Activated B cell treated with CpG ODN at 0.5 μM for 24 hours (primary cell): ENCODE measurements at regions not wholly inside any gene's neighbourhood (a gene's known extent, or its start where the extent isn't known, plus 50 kb on each side); places are given as distances from the start of the nearest gene placed in this dataset.

Experiments
- ATAC-seq: fragments of 200-7000 bp; cut with Tn5 transposase; one replicate; pipeline ENCODE4 v1.10.0; 2021; ENCODE audit warnings: low read depth, mild to moderate bottlenecking, moderate library complexity
- CTCF ChIA-PET: fragments of 350-600 bp; sonication (Branson Sonifier 250); formaldehyde crosslinking; loops from one replicate; lab custom pipeline; 2021; ENCODE audit warnings: antibody characterized with exemption; lab: Charles Lee
- POLR2A ChIA-PET: fragments of 350-600 bp; sonication (Branson Sonifier 250); formaldehyde crosslinking; loops from one replicate; lab custom pipeline; 2021; ENCODE audit warnings: antibody characterized with exemption; lab: Charles Lee
- DNase-seq: peaks from one replicate; pipeline ENCODE4 v3.0.0; 2022
- H3K27ac Mint-ChIP-seq: one replicate; pipeline ENCODE4 v1.8.0; 2020; ENCODE audit warnings: mixed read lengths
- H3K27me3 Mint-ChIP-seq: one replicate; pipeline ENCODE4 v1.8.0; 2021; ENCODE audit warnings: mixed read lengths
- H3K36me3 Mint-ChIP-seq: one replicate; pipeline ENCODE4 v1.8.0; 2021; ENCODE audit warnings: low read depth, mixed read lengths
- H3K4me1 Mint-ChIP-seq: one replicate; pipeline ENCODE4 v1.8.0; 2021; ENCODE audit warnings: mixed read lengths
- H3K4me3 Mint-ChIP-seq: one replicate; pipeline ENCODE4 v1.8.0; 2020; ENCODE audit warnings: mild to moderate bottlenecking, mixed read lengths
- H3K9me3 Mint-ChIP-seq: one replicate; pipeline ENCODE4 v1.8.0; 2020; ENCODE audit warnings: mixed read lengths
- CTCF ChIP-seq: fragments of 200-600 bp; IDR thresholded peaks from one replicate; pipeline ENCODE4 v1.8.0; 2022; ENCODE audit warnings: antibody characterized with exemption, mild to moderate bottlenecking
- intact Hi-C: fragments of 100-400 bp; cut with micrococcal nuclease; formaldehyde crosslinking; loops from one replicate; pipeline ENCODE4 v1.15.1; 2024

GRCh38 chr3:13749063-13749764 is 130.7 kb downstream of the WNT7A start:
- peaks cover 19% of the 10 kb centered on the region for H3K27me3 Mint-ChIP-seq
- ChIA-PET CTCF (no interaction called here), POLR2A (no interaction called here)
- no peak for ATAC-seq
- no peak for TF ChIP-seq CTCF
- intact Hi-C loops: no loop called here
- H3K4me3 Mint-ChIP-seq: no peak overlapping the region
- H3K9me3 Mint-ChIP-seq: peaks cover under 1% of the 10 kb centered on the region
- no peak overlapping the region for H3K27ac Mint-ChIP-seq
- H3K4me1 Mint-ChIP-seq: no peaks in the 10 kb centered on the region
- H3K36me3 Mint-ChIP-seq: no peaks in the 10 kb centered on the region
- DNase-seq: no peak

- Mint-ChIP-seq H3K4me3 (no peak overlapping the region), H3K27me3 (peaks cover 19% of the 10 kb centered on the region), H3K9me3 (peaks cover 5% of the 10 kb centered on the region), H3K4me1 (no peaks in the 10 kb centered on the region), H3K27ac (no peak overlapping the region), H3K36me3 (no peaks in the 10 kb centered on the region)
- ChIA-PET CTCF (no interaction called here), POLR2A (no interaction called here)
- ATAC-seq: no peak
- no peak for DNase-seq
- no peak for TF ChIP-seq CTCF
- intact Hi-C loops: no loop called here
Measured at GRCh38 chr3:13748276-13748879, 131.5 kb downstream of the WNT7A start.

- ATAC-seq (no peak), DNase-seq (no peak)
- ChIA-PET POLR2A (no interaction called here), CTCF (no interaction called here)
- intact Hi-C loops: no loop called here
- Mint-ChIP-seq H3K27me3 (peaks cover 21% of the 10 kb centered on the region), H3K4me1 (no peaks in the 10 kb centered on the region), H3K4me3 (no peak overlapping the region), H3K9me3 (peaks cover 7% of the 10 kb centered on the region), H3K27ac (no peak overlapping the region), H3K36me3 (no peaks in the 10 kb centered on the region)
- TF ChIP-seq CTCF: no peak
Measured at GRCh38 chr3:13747627-13748026, 132.2 kb downstream of the WNT7A start.

- Mint-ChIP-seq H3K36me3 (no peaks in the 10 kb centered on the region), H3K27me3 (peaks cover 26% of the 10 kb centered on the region), H3K27ac (no peak overlapping the region), H3K4me1 (no peaks in the 10 kb centered on the region), H3K4me3 (no peak overlapping the region), H3K9me3 (peaks cover 14% of the 10 kb centered on the region)
- POLR2A ChIA-PET: no interaction called here
- intact Hi-C loops: no loop called here
- ATAC-seq (no peak), DNase-seq (no peak)
- TF ChIP-seq CTCF: no peak
- CTCF ChIA-PET: no interaction called here
Measured at GRCh38 chr3:13746385-13746784, 133.5 kb downstream of the WNT7A start.

- peaks cover 30% of the 10 kb centered on the region for H3K27me3 Mint-ChIP-seq
- POLR2A ChIA-PET: no interaction called here
- CTCF ChIA-PET: no interaction called here
Measured at GRCh38 chr3:13745636-13746035, 134.2 kb downstream of the WNT7A start.

More at GRCh38 chr3:13745636-13746035, 134.2 kb downstream of the WNT7A start:
- ATAC-seq: no peak
- Mint-ChIP-seq H3K9me3 (peaks cover 16% of the 10 kb centered on the region), H3K4me3 (no peak overlapping the region), H3K27ac (no peak overlapping the region), H3K4me1 (no peaks in the 10 kb centered on the region), H3K36me3 (no peaks in the 10 kb centered on the region)
- DNase-seq: no peak
- TF ChIP-seq CTCF: no peak
- intact Hi-C loops: no loop called here
